ENCODE measurements at regions not wholly inside any gene's neighbourhood (a gene's known extent, or its start where the extent isn't known, plus 50 kb on each side); places are given as distances from the start of the nearest gene placed in this dataset.

- TF ChIP-seq CTCF (IDR thresholded peaks at IDR 0.05; ENCODE audit: poor library complexity, severe bottlenecking): no peak
- no peak for TF ChIP-seq EZH2 (IDR thresholded peaks at IDR 0.05; ENCODE audit: borderline replicate concordance, insufficient read depth, low read length, poor library complexity, severe bottlenecking)
- TF ChIP-seq RAD21 (conservative IDR thresholded peaks at IDR 0.05): no peak
- no peak for TF ChIP-seq POLR2AphosphoS5 (IDR thresholded peaks at IDR 0.05)
Observed at GRCh38 chr2:71936076-71937030, 211.3 kb downstream of the CYP26B1 start.

Measured in neural cell (in vitro differentiated cells).